GM23338 (cell line): ENCODE measurements at regions not wholly inside any gene's neighbourhood (a gene's known extent, or its start where the extent isn't known, plus 50 kb on each side); places are given as distances from the start of the nearest gene placed in this dataset.

ENCODE experiments used
- ATAC-seq: fragments of 200-7000 bp; cut with Tn5 transposase; 3 replicates; pipeline ENCODE4 v1.9.1; 2020
- DNase-seq: peaks from one replicate; pipeline ENCODE4 v3.0.0-alpha.2; 2015; ENCODE audit warnings: low spot score
- H2AFZ ChIP-seq: fragments of 200-600 bp; sonication (generic); 2 replicates; pipeline ENCODE4 v1.8.0; 2016; ENCODE audit warnings: antibody characterized with exemption, mild to moderate bottlenecking, moderate library complexity
- H3F3A ChIP-seq: fragments of 200-600 bp; sonication (generic); replicated peaks from 2 replicates; pipeline ENCODE4 v1.8.0; 2017; ENCODE audit warnings: antibody characterized with exemption, mixed run types, low read depth
- H3K27ac ChIP-seq: fragments of 200-600 bp; sonication (generic); 2 replicates; pipeline ENCODE4 v1.6.1; 2016; ENCODE audit warnings: low read depth
- H3K27me3 ChIP-seq: fragments of 200-600 bp; sonication (generic); 2 replicates; pipeline ENCODE4 v1.8.0; 2016; ENCODE audit warnings: mild to moderate bottlenecking, mixed run types, moderate library complexity; ENCODE audit not compliant: insufficient read depth
- H3K36me3 ChIP-seq: fragments of 200-600 bp; sonication (generic); 2 replicates; pipeline ENCODE4 v1.8.0; 2016; ENCODE audit warnings: mild to moderate bottlenecking; ENCODE audit not compliant: insufficient read depth
- H3K4me1 ChIP-seq: fragments of 200-600 bp; sonication (generic); 2 replicates; pipeline ENCODE4 v1.8.0; 2016; ENCODE audit warnings: mild to moderate bottlenecking, moderate library complexity; ENCODE audit not compliant: insufficient read depth
- H3K4me2 ChIP-seq: fragments of 200-600 bp; sonication (generic); 2 replicates; pipeline ENCODE4 v1.7.1; 2017; ENCODE audit warnings: mixed run types
- H3K4me3 ChIP-seq: fragments of 200-600 bp; sonication (generic); 2 replicates; pipeline ENCODE4 v1.6.1; 2016; ENCODE audit warnings: mixed run types
- H3K79me2 ChIP-seq: fragments of 200-600 bp; sonication (generic); replicated peaks from 2 replicates; pipeline ENCODE4 v1.8.0; 2017; ENCODE audit warnings: mild to moderate bottlenecking; ENCODE audit not compliant: insufficient read depth
- H3K9me2 ChIP-seq: fragments of 200-600 bp; sonication (generic); 2 replicates; pipeline ENCODE4 v1.8.0; 2017; ENCODE audit not compliant: insufficient read depth
- H4K20me1 ChIP-seq: fragments of 200-600 bp; sonication (generic); replicated peaks from 2 replicates; pipeline ENCODE4 v1.8.0; 2017; ENCODE audit warnings: mild to moderate bottlenecking; ENCODE audit not compliant: insufficient read depth
- H3K27ac Mint-ChIP-seq: 2 replicates; pipeline ENCODE4 v1.8.0; 2020; ENCODE audit warnings: inconsistent platforms, mild to moderate bottlenecking, moderate library complexity, mixed read lengths
- H3K27me3 Mint-ChIP-seq: 3 replicates; pipeline ENCODE4 v1.8.0; 2022; ENCODE audit warnings: low read depth, mild to moderate bottlenecking, moderate library complexity, mixed read lengths, inconsistent platforms; ENCODE audit not compliant: insufficient read depth, poor library complexity
- H3K36me3 Mint-ChIP-seq: 3 replicates; pipeline ENCODE4 v1.8.0; 2021; ENCODE audit warnings: low read depth, mild to moderate bottlenecking, inconsistent platforms, moderate library complexity, mixed read lengths
- H3K4me1 Mint-ChIP-seq: 3 replicates; pipeline ENCODE4 v1.8.0; 2020; ENCODE audit warnings: mild to moderate bottlenecking, inconsistent platforms, mixed read lengths
- H3K4me3 Mint-ChIP-seq: 3 replicates; pipeline ENCODE4 v1.8.0; 2021; ENCODE audit warnings: moderate library complexity, mild to moderate bottlenecking, inconsistent platforms, mixed read lengths
- H3K9me3 Mint-ChIP-seq: 3 replicates; pipeline ENCODE4 v1.8.0; 2020; ENCODE audit warnings: moderate library complexity, mild to moderate bottlenecking, inconsistent platforms, mixed read lengths
- CREB1 ChIP-seq: fragments of 250-450 bp; sonication (Bioruptor Pico); IDR thresholded peaks from 2 replicates; pipeline ENCODE4 v1.5.0; 2020; ENCODE audit warnings: low read depth, mild to moderate bottlenecking, moderate library complexity
- EZH2 ChIP-seq: fragments of 200-600 bp; sonication (generic); IDR thresholded peaks from one replicate; pipeline ENCODE4 v1.8.0; 2017; ENCODE audit warnings: antibody characterized with exemption, mild to moderate bottlenecking, low read depth; ENCODE audit not compliant: unreplicated experiment
- ZNF331 ChIP-seq: fragments of 250-450 bp; sonication (Bioruptor Pico); IDR thresholded peaks from 2 replicates; pipeline ENCODE4 v1.5.0; 2020; ENCODE audit warnings: low read depth, mild to moderate bottlenecking, moderate library complexity
- TF ChIP-seq, protein P1 (sequence below): fragments of 250-450 bp; sonication (Bioruptor Pico); IDR thresholded peaks from 2 replicates; pipeline ENCODE4 v1.5.0; 2020; ENCODE audit warnings: mild to moderate bottlenecking, moderate library complexity
- TF ChIP-seq, protein P2 (sequence below): IDR thresholded peaks from 2 replicates; pipeline ENCODE4 v1.6.1; 2016; ENCODE audit warnings: antibody characterized with exemption
- TF ChIP-seq, protein P3 (sequence below): IDR thresholded peaks from one replicate; pipeline ENCODE4 v1.6.1; 2018; ENCODE audit warnings: antibody characterized with exemption; ENCODE audit not compliant: unreplicated experiment

- TF ChIP-seq, protein P1, sequence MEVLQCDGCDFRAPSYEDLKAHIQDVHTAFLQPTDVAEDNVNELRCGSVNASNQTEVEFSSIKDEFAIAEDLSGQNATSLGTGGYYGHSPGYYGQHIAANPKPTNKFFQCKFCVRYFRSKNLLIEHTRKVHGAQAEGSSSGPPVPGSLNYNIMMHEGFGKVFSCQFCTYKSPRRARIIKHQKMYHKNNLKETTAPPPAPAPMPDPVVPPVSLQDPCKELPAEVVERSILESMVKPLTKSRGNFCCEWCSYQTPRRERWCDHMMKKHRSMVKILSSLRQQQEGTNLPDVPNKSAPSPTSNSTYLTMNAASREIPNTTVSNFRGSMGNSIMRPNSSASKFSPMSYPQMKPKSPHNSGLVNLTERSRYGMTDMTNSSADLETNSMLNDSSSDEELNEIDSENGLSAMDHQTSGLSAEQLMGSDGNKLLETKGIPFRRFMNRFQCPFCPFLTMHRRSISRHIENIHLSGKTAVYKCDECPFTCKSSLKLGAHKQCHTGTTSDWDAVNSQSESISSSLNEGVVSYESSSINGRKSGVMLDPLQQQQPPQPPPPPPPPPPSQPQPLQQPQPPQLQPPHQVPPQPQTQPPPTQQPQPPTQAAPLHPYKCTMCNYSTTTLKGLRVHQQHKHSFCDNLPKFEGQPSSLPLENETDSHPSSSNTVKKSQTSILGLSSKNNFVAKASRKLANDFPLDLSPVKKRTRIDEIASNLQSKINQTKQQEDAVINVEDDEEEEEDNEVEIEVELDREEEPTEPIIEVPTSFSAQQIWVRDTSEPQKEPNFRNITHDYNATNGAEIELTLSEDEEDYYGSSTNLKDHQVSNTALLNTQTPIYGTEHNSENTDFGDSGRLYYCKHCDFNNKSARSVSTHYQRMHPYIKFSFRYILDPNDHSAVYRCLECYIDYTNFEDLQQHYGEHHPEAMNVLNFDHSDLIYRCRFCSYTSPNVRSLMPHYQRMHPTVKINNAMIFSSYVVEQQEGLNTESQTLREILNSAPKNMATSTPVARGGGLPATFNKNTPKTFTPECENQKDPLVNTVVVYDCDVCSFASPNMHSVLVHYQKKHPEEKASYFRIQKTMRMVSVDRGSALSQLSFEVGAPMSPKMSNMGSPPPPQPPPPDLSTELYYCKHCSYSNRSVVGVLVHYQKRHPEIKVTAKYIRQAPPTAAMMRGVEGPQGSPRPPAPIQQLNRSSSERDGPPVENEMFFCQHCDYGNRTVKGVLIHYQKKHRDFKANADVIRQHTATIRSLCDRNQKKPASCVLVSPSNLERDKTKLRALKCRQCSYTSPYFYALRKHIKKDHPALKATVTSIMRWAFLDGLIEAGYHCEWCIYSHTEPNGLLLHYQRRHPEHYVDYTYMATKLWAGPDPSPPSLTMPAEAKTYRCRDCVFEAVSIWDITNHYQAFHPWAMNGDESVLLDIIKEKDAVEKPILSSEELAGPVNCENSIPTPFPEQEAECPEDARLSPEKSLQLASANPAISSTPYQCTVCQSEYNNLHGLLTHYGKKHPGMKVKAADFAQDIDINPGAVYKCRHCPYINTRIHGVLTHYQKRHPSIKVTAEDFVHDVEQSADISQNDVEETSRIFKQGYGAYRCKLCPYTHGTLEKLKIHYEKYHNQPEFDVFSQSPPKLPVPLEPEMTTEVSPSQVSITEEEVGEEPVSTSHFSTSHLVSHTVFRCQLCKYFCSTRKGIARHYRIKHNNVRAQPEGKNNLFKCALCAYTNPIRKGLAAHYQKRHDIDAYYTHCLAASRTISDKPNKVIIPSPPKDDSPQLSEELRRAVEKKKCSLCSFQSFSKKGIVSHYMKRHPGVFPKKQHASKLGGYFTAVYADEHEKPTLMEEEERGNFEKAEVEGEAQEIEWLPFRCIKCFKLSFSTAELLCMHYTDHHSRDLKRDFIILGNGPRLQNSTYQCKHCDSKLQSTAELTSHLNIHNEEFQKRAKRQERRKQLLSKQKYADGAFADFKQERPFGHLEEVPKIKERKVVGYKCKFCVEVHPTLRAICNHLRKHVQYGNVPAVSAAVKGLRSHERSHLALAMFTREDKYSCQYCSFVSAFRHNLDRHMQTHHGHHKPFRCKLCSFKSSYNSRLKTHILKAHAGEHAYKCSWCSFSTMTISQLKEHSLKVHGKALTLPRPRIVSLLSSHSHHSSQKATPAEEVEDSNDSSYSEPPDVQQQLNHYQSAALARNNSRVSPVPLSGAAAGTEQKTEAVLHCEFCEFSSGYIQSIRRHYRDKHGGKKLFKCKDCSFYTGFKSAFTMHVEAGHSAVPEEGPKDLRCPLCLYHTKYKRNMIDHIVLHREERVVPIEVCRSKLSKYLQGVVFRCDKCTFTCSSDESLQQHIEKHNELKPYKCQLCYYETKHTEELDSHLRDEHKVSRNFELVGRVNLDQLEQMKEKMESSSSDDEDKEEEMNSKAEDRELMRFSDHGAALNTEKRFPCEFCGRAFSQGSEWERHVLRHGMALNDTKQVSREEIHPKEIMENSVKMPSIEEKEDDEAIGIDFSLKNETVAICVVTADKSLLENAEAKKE (CRISPR knock-in tag): no peak
- no peak for TF ChIP-seq CREB1 (CRISPR knock-in tag)
These were observed 204.1 kb downstream of the SIM1 start (continued) for GRCh38 chr6:100260584-100260983.

DNA sequence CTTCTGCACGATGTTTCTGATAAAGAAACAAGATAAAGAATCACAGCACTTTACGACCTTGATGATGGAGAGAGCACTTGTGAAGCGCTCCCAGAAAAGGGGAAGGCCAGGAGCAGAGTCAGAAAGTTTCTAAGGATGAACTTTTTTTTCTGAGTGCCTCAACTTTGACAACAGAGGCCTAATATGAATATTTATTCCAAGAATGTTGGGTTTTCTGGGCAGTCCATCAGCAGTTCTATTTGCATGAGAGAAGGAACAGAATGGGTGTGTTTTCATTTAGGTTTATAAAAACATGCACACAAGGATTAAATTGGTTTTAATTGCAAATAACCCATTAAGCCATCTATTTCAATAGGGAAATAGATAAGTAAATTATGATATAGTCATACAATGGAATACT is 204.9 kb downstream of the SIM1 start:
- Histone ChIP-seq H3K4me1 (peaks cover 8% of the 10 kb centered on the region; the same call in 1 of the 2 replicates), H2AFZ (no peak overlapping the region), H3K4me2 (no peak overlapping the region; the same call in 1 of the 2 replicates), H3K79me2 (no peaks in the 10 kb centered on the region), H3K27ac (no peak overlapping the region), H4K20me1 (no peaks in the 10 kb centered on the region), H3K36me3 (no peaks in the 10 kb centered on the region), H3K27me3 (no peaks in the 10 kb centered on the region), H3K9me2 (no peaks in the 10 kb centered on the region), H3K4me3 (no peak overlapping the region), H3F3A (no peaks in the 10 kb centered on the region)
- no peaks in the 10 kb centered on the region for H3K27me3 Mint-ChIP-seq
- peaks cover 14% of the 10 kb centered on the region for H3K4me1 Mint-ChIP-seq
- H3K4me3 Mint-ChIP-seq: no peak overlapping the region
- no peak overlapping the region for H3K27ac Mint-ChIP-seq
- no peak for DNase-seq
- no peaks in the 10 kb centered on the region for H3K9me3 Mint-ChIP-seq
- no peak for ATAC-seq
- H3K36me3 Mint-ChIP-seq: no peaks in the 10 kb centered on the region
- TF ChIP-seq EZH2: no peak
- TF ChIP-seq, protein P2, sequence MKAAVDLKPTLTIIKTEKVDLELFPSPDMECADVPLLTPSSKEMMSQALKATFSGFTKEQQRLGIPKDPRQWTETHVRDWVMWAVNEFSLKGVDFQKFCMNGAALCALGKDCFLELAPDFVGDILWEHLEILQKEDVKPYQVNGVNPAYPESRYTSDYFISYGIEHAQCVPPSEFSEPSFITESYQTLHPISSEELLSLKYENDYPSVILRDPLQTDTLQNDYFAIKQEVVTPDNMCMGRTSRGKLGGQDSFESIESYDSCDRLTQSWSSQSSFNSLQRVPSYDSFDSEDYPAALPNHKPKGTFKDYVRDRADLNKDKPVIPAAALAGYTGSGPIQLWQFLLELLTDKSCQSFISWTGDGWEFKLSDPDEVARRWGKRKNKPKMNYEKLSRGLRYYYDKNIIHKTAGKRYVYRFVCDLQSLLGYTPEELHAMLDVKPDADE: no peak
- TF ChIP-seq ZNF331: no peak
- TF ChIP-seq, protein P3, sequence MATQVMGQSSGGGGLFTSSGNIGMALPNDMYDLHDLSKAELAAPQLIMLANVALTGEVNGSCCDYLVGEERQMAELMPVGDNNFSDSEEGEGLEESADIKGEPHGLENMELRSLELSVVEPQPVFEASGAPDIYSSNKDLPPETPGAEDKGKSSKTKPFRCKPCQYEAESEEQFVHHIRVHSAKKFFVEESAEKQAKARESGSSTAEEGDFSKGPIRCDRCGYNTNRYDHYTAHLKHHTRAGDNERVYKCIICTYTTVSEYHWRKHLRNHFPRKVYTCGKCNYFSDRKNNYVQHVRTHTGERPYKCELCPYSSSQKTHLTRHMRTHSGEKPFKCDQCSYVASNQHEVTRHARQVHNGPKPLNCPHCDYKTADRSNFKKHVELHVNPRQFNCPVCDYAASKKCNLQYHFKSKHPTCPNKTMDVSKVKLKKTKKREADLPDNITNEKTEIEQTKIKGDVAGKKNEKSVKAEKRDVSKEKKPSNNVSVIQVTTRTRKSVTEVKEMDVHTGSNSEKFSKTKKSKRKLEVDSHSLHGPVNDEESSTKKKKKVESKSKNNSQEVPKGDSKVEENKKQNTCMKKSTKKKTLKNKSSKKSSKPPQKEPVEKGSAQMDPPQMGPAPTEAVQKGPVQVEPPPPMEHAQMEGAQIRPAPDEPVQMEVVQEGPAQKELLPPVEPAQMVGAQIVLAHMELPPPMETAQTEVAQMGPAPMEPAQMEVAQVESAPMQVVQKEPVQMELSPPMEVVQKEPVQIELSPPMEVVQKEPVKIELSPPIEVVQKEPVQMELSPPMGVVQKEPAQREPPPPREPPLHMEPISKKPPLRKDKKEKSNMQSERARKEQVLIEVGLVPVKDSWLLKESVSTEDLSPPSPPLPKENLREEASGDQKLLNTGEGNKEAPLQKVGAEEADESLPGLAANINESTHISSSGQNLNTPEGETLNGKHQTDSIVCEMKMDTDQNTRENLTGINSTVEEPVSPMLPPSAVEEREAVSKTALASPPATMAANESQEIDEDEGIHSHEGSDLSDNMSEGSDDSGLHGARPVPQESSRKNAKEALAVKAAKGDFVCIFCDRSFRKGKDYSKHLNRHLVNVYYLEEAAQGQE: no peak
